ENCODE measurements at regions not wholly inside any gene's neighbourhood (a gene's known extent, or its start where the extent isn't known, plus 50 kb on each side); places are given as distances from the start of the nearest gene placed in this dataset.
"Not testable (repeated sequence)": the region's sequence is repeated elsewhere in the genome, so short reads cannot be mapped to it uniquely, and the experiment has no call there.

GRCh38 chr19:27419217-27419616 is 1793.7 kb downstream of the UQCRFS1 start:
- intact Hi-C loops (cut with DNase I; ENCODE audit: low total_unique reads); H3K36me3 ChIP-seq; H3K4me3 ChIP-seq; H3K27me3 ChIP-seq; DNase-seq (ENCODE audit: low spot score in 2 of 2); H3K4me1 ChIP-seq; H3K27ac ChIP-seq: not testable (repeated sequence)
- peaks cover 2 to 21% of the 10 kb centered on the region in 2 donors for H3K9me3 ChIP-seq

DNA sequence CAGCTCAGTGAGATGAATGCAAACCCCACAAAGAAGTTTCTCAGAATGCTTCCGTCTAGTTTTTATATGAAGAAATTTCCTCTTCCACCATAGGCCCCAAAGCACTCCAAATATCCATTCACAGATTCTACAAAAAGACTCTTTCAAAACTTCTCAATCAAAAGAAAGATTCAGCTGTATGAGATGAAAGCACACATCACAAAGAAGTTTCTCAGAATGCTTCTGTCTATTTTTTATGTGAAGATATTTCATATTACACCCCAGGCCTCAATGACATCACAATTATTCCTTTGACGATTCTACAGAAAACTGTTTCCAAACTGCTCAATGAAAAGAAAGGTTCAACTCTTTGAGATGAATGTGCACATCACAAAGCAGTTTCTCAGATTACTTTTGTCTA is 1819.4 kb downstream of the UQCRFS1 start:
- no peak overlapping the region for H3K4me3 ChIP-seq
- no peak overlapping the region for H3K27ac ChIP-seq
- no peak for TF ChIP-seq CTCF (IDR thresholded peaks at IDR 0.05)
- intact Hi-C loops (cut with DNase I; ENCODE audit: low total_unique reads), result no loop called here
- no peaks in the 10 kb centered on the region for H3K36me3 ChIP-seq
- no peak for DNase-seq (ENCODE audit: low spot score in 2 of 2)
- H3K9me3 ChIP-seq, result peaks cover 12 to 33% of the 10 kb centered on the region in 2 donors
- H3K4me1 ChIP-seq, result no peaks in the 10 kb centered on the region
- H3K27me3 ChIP-seq, result no peaks in the 10 kb centered on the region

- Histone ChIP-seq H3K4me3 (no peak overlapping the region), H3K9me3 (peaks cover 12 to 36% of the 10 kb centered on the region in 2 donors), H3K4me1 (no peaks in the 10 kb centered on the region), H3K36me3 (no peaks in the 10 kb centered on the region), H3K27me3 (no peaks in the 10 kb centered on the region), H3K27ac (no peak overlapping the region)
- intact Hi-C loops (cut with DNase I; ENCODE audit: low total_unique reads), result no loop called here
- no peak for DNase-seq (ENCODE audit: low spot score in 2 of 2)
- TF ChIP-seq CTCF (IDR thresholded peaks at IDR 0.05) (no peak), POLR2A (IDR thresholded peaks at IDR 0.05) (no peak), POLR2AphosphoS5 (IDR thresholded peaks at IDR 0.05) (no peak)
Measured at GRCh38 chr19:27392027-27392632, 1820.8 kb downstream of the UQCRFS1 start.

GRCh38 chr19:27379306-27379705 is 1833.6 kb downstream of the UQCRFS1 start:
- H3K4me3 ChIP-seq; H3K4me1 ChIP-seq; intact Hi-C loops (cut with DNase I; ENCODE audit: low total_unique reads); H3K27me3 ChIP-seq; H3K36me3 ChIP-seq; H3K27ac ChIP-seq; DNase-seq (ENCODE audit: low spot score in 2 of 2): not testable (repeated sequence)
- H3K9me3 ChIP-seq, result peaks cover 17 to 66% of the 10 kb centered on the region in 2 donors

GRCh38 chr19:27369603-27370002 is 1843.3 kb downstream of the UQCRFS1 start:
- peaks cover 24 to 63% of the 10 kb centered on the region in 2 donors for H3K9me3 ChIP-seq
- not testable (repeated sequence) for H3K27ac ChIP-seq; H3K4me1 ChIP-seq; H3K36me3 ChIP-seq; H3K4me3 ChIP-seq; H3K27me3 ChIP-seq; DNase-seq (ENCODE audit: low spot score in 2 of 2)
- intact Hi-C loops (cut with DNase I; ENCODE audit: low total_unique reads), result loop anchor here (5.0 kb wide), 1 partner anchor 388 kb away; no protein-coding TSS in a partner anchor

DNA sequence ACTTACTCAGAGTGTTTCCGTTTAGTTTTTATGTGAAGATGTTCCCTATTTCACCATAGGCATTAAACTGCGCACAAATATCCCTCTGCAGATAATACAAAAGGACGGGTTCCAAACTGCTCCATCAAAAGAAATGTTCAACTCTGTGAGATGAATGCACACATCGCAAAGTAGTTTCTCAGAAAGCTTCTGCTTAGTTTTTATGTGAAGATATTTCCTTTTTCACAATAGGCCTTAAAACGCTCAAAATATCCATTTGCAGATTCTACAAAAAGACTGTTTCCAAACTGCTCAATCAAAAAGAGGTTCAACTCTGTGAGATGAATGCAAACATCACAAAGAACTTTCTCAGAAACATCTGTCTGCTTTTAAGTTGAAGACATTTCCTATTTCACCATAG is 1850.5 kb downstream of the UQCRFS1 start:
- H3K27me3 ChIP-seq; H3K4me3 ChIP-seq; H3K36me3 ChIP-seq; intact Hi-C loops (cut with DNase I; ENCODE audit: low total_unique reads); DNase-seq (ENCODE audit: low spot score in 2 of 2); H3K4me1 ChIP-seq; H3K27ac ChIP-seq: not testable (repeated sequence)
- peaks cover 38 to 81% of the 10 kb centered on the region in 2 donors for H3K9me3 ChIP-seq

DNA sequence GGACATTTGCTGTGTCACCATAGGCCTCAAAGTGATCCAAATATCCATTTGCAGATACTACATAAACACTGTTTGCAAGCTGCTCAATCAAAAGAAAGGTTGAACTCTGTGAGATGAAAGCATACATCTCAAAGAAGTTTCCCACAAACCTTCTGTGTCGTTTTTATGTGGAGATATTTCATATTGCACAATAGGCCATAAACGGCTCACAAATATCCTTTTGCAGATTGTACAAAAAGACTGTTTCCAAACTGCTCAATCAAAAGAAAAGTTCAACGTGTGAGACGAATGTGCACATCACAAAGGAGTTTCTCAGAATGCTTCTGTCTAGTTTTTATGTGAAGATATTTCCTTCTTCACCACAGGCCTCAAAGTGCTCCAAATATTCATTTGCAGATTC is 1857.4 kb downstream of the UQCRFS1 start:
- DNase-seq (ENCODE audit: low spot score in 2 of 2); H3K27ac ChIP-seq; intact Hi-C loops (cut with DNase I; ENCODE audit: low total_unique reads); H3K27me3 ChIP-seq; H3K4me1 ChIP-seq; H3K4me3 ChIP-seq; H3K36me3 ChIP-seq: not testable (repeated sequence)
- peaks cover 22 to 91% of the 10 kb centered on the region in 2 donors for H3K9me3 ChIP-seq

Measured in breast epithelium (tissue), 4 donors.